HG03159 (cell line): ENCODE measurements at regions not wholly inside any gene's neighbourhood (a gene's known extent, or its start where the extent isn't known, plus 50 kb on each side); places are given as distances from the start of the nearest gene placed in this dataset.
"Not testable (repeated sequence)": the region's sequence is repeated elsewhere in the genome, so short reads cannot be mapped to it uniquely, and the experiment has no call there.

Experiments used
- ATAC-seq: cut with Tn5 transposase; IDR thresholded peaks from one replicate; pipeline ENCODE4 v1.9.1; 2021; ENCODE audit warnings: mild to moderate bottlenecking, moderate library complexity; ENCODE audit not compliant: unreplicated experiment

DNA sequence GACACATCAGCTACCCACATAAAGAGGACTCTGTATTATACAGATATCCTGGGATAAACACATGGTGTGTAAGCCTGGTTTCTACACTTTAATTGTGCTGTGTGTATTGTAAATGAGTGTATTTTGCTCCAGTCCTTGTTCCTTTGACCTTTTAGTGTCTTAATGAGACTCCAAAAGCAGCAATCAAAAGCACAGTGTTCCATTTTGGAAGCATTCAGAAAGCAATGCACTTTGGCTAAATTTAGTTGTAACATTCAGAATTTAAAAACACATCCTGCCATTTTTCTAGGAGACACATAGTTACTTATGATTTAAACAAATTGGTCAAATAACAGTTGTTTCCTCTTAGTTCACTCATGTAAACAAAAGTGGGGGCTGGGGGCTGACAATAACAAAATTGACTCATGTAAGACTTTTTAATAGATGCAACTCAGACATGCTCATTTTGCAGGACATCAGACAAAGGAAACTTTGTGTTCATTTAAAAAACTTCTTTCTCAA is 122.2 kb downstream of the GPR37 start:
- no peak for ATAC-seq

DNA sequence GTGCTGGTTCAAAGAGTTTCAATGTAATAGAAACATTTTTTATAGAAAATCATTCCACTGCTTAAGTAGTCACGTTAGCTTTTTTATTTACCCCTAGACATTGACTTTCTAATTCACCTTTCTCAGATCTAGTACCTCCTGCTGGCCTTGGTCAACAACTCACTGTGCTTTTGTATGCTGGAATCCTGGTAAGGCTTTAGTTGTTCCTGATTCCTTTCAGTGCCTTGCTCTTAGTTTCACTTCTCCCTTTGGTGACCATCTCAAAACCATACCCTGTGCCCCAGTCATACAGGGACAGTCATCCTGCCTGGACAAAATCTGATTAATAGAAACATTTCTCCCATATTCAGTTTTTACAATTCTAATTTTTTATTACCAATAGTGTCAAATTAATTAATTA is 130.2 kb downstream of the GPR37 start:
- ATAC-seq: no peak

DNA sequence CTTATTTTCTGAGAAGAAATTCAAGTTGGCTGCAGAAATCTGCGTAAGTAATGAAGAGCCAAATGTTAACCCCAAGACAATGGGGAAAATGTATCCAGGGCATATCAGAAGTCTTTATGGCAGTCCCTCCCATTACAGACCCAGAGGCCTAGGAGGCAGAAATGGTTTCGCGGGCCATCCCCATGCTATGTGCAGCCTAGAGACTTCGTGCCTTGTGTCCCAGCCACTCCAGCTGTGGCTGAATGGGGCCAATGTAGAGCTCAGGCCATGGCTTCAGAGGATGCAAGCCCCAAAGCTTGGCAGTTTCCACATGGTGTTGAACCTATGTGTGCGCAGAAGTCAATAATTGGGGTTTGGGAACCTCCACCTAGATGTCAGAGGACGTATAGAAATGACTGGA is 131.9 kb downstream of the GPR37 start:
- ATAC-seq: no peak

DNA sequence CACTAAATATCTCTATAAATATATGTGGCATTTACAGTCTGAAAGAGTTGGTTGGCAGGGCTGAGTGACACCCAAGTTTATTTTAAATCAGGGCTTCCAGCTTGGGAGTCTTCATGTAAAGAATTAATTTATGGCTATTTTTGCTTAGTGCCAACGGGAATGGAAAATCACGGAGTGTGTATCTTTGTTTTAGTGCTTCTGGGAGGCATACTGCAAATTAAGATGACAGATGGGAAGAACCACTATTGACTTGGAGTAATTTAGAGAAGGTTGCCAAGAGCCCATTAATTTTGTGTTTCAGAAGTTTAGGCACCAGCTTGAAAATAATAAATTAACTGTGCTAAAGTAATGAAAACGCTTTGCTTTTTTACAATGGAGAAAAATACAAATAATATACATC is 135.2 kb downstream of the GPR37 start:
- ATAC-seq: no peak

DNA sequence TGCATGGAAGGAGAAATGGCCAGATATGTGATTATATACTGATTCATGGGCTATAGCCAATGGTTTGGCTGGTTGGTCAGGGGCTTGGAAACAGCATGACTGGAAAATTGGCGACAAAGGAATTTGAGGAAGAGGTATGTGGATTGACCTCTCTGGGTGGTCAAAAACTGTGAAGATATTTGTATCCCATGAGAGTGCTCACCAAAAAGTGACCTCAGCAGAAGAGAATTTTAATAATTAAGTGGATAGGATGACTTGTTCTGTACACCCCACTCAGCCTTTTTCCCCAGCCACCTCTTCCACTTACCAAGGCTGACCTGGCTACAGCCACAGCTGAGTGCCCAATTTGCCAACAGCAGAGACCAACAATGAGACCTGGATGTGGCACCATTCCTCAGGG is 146.7 kb downstream of the GPR37 start:
- no peak for ATAC-seq

DNA sequence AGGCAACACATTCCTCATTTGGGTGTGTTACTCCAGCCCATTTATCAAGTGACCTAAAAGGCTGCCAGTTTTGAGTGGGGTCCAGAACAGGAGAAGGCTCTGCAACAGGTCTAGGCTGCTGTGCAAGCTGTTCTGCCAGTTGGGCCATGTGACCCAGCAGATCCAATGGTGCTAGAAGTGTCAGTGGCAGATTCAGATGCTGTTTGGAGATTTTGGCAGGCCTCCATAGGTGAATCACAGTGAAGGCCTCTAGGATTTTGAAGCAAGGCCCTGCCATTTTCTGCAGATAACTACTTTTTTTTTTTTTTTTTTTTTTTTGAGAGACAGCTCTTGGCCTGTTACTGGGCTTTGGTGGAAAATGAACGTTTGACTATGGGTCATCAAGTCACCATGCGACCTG is 147.5 kb downstream of the GPR37 start:
- not testable (repeated sequence) for ATAC-seq

DNA sequence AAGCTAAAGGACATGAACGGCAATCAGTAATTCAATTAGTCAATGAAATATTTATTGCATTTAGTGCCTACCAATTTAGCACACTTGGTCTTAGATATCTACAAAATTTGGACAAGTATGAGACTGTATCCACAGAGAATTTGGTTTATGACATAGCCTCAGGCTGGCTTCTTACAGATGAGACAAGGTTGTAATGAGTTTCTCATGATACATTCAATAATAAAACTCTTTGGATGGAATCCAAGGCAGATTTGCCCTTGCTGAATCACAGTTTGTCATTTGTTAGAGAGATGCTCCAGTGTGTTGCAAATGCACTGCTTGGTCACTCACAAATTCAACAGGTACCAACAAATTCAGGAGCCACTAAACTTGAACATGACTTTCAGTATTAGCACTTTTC is 162.5 kb downstream of the GPR37 start:
- ATAC-seq: no peak

DNA sequence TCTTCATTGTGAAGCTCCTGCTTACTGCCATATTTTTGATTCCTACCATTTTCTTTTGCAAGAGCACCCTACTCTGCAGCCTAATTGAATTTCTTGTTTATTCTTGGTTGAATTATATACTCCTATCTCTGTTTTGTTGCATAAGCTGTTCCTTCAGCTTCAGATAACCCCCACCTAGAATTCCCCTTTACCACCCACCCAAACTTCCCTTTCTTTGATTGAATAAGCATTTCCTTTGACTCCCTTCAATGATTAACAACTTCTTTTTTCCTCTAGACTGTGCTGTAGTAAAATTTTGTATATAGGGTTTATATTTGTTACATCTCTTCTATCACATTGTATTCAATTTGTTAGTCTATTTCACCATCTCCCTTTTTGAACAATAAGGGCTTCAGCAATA is 168.1 kb downstream of the GPR37 start:
- no peak for ATAC-seq

DNA sequence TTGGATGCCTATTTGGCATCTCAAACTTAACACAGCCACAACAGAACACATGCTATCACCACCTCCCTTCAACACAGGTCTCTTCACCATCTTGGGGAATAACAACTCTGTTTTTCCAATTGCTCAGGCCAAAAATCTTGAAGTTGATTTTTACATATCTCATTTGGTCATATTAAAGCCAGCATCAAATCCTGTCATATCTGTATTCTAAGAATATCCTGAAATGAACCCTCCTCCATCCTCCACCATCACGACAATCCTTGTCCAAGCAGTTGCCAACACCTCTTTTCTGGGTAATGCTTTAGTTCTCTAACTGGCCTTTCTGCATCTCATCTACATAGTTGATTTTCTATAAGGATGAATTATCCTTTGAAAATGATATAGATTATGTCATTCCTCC is 168.7 kb downstream of the GPR37 start:
- ATAC-seq: no peak

DNA sequence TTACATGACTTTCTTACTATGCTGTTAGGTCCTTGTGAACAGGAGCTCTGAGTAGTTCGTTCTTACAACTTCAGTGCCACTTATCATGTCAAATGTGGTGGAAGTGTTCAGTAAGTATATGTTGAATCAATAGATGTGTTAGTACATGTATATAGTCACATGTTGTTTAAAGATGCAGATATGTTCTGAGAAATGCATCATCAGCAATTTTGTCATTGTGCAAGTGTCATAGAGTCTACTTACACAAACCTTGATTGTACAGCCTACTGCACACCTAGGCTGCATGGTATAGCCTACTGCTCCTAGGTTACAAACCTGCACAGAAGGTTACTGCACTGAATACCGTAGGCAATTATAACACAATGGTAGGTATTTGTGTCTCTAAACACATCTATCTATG is 174.8 kb downstream of the GPR37 start:
- ATAC-seq: no peak

DNA sequence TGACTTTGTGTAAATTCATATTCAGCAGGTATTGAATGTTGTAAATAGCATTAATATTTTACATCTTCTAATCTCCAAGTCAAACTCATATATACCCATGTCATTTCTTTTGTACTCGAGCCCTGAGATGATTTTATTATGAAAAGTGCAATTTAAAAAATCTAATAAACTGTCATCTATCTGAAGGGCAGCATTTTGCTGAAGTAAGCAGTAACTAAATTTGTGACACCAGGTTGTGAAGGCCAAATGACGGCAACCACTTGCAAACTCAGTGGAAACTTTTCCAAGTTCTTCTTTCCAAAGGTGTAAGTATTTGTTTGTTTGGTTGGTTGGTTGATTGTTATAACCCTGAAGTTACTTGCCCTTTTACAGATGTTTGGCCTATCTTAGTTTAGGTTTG is 188.3 kb downstream of the GPR37 start:
- ATAC-seq: no peak

DNA sequence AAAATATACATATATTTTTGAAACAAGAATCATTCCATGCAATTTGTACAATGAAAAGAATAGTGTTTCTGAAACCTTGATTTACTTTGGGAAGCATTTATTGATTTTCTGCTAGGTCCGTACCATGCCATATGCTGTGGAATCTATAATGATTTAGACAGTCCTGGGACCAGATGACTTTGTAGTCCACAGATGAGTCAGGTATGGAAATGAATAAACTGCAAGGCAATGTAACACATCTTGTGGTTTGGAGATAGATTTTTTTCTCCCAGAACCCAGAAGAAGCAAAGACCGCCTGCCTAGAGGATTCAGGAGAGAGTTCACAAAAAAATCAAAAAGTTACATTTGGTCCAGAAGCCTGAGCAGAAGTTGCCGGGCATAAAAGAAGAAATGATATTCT is 190.4 kb downstream of the GPR37 start:
- no peak for ATAC-seq

DNA sequence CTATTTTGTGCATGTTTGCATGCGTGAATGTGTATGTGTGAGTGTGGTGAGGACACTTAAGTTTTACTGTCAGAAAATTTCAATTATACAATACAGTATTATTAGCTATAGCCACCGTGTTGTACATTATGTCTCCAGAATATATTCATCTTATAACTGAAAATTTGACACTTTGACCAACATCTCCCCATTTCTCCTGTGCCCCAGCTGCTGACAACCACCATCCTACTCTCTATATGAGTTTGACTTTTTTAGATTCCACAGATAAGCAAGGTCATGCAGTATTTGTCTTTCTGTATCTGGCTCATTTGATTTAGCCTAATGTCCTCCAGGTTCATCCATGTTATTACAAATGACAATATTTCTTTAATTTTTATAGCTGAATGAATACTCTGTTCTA is 195.0 kb downstream of the GPR37 start:
- no peak for ATAC-seq

DNA sequence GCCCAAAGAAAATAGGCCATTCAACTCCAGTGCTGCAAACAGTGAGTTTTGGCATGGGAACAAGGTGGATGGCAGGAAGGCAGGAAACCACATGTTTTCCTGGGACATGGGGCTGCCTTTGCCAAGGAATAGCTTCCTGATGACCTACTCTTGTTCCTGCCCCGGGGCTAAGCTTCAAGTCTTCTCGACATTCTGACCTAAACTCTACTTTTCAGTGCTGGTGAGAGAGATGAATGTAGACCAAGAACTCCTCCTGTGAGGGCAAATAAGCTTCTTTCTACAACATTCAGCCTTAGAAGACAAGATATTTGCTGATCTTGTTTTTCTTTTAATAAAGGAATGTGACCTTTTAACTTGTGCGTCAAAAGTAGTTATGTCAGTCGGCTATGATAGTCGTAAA is 199.0 kb downstream of the GPR37 start:
- ATAC-seq: no peak

DNA sequence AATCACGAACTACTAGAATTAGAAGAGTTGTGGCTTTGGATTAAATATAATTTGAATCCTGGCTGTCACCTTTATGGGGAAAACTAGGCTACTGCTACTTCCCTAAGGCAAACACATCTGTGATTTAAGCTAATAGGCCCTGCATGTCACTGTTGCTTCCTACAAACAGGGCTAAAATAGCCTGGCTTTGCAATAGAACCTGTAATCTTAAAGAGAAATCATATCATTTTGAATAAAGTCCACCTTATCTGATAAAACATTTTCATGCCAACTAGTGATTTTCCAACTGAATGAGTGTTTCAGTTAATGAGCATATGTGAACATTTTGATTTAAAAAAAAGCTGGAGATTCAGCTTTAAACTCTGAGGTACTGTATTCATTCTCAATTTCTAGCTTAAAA is 208.0 kb downstream of the GPR37 start:
- ATAC-seq: no peak

DNA sequence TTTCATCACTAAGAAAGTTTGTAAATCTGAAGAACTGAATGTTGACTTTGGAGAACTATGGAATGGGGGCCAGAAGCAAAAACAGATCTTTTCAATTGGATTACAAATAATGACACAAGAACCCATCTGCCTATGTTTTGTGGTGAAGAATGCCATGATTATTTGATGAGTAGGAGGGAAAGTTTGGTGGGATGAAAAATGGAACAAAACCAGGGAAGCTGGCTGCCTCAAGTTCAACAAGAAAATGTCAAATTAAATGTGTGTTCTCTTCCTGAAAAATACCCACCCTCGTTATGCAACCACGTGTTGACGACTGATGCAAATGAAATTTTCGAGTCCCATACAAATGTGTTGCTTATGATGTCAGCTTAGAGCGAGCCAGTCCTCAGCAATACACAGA is 208.5 kb downstream of the GPR37 start:
- no peak for ATAC-seq

DNA sequence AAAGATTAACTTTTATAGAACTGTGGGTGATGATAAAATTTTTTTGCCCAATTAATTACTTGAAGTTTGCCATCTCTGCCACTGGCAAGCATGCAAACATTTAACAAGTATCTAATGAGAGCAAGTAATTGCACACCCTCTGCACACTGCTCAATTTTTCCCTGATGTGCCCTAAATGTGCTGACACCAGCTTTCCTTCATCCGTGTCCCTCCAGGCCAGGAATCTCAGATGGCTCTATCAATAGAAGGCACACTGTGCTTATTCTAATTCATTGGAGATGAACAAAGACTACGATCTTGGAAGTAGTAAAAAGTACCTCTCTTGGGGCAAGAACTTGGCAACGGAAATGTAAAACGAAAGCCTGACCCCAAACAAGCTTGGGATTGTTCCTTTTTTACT is 212.1 kb downstream of the GPR37 start:
- no peak for ATAC-seq

DNA sequence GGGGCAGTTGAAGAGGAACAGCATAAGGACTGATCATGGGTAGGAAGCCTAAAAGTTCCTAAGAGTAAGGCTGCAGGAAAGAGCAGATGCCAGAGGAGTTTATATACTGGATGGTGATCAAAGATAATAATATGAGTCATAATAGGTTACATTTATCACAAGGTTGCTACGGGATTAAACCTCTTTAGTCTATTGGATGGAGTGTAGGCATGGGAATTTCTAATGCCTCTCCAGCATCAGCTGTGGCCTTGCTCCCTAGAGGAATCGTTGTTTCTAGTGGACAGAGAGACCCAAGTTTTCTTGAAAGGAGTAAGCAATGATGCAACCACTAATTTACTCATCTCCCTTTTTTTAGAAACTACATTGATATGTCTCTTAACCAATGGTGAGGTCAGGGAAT is 213.4 kb downstream of the GPR37 start:
- ATAC-seq: no peak

DNA sequence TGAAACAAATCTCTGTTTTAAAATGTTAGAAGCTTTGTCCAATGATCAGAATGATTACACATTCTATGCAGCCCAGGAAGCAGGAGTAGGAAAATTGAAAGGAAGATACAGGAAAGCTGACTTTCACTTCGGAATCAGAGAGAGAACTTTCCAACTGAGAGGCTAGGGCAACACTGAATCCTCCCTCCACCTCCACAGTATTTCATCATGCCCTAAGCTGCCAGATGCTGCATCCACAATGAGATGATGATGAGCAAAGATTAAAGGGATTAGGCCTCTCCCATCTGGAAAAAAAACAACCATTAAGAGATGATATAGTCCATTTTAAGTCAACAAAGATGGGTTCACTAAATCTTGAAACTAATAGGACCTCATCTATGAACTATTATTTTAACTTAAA is 215.6 kb downstream of the GPR37 start:
- ATAC-seq: no peak

DNA sequence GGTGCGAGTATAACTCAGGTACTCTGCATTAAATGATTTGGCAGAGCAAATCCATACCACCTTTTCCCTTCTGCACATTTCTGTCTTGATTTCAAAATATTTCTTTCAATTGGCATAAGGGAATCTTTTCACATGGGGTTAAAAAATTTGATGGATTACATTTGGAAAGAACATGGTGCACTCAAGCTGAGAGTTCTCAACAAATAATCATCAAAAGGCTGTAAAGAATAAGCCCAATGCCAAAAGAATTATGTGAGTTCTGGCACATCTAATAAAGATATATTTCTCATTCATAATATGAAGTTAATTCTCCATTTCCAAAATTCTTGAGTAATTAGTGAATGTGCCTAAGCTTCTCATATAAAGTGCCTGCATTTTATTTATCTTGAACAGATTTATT is 223.1 kb downstream of the GPR37 start:
- ATAC-seq: no peak

DNA sequence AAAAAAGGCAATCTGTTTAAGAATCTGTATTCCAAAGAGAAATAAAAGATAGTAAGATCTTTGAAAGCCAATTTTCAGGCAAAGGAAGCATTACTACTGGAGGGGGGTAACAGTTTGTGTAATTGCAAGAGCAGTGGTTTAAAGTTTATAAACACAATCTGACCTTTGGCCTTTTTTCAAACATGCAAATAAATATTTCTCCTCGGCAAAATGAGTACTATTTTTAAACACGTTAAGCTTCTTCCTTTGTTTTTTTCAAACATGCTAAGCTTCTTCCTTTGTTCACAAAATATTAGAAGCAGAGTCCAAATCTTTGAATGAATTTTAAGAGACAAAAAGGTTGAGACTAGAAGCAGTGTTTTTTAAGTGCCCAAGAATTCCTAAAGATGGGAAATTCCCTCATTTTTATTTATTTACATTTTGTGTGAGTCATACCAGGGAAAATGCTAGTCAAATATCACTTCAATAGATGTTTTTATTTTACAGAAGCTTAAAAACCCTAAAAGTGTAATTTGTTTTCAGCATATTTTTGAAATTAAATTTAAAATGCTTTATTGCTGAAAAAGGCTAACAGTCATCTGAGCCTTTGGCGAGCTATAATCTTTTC is 229.3 kb downstream of the GPR37 start:
- no peak for ATAC-seq

DNA sequence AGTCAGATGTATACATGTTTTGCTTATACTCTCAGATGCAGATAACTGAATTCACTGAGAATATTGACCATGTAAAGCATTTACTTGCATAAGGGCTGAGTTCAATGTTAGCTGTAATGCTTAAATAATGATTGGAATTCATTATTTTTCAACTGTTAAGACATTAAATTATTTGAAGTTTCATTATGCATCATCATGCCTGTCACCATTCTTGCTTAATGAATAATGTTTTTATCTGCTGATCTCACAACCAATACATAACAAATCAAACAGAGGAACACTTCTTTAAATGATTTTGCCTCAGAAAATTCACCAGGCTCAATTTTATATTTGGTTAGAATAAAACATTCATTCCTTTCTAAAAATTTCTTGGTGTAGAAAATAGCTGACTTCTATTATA is 233.4 kb downstream of the GPR37 start:
- ATAC-seq: no peak

DNA sequence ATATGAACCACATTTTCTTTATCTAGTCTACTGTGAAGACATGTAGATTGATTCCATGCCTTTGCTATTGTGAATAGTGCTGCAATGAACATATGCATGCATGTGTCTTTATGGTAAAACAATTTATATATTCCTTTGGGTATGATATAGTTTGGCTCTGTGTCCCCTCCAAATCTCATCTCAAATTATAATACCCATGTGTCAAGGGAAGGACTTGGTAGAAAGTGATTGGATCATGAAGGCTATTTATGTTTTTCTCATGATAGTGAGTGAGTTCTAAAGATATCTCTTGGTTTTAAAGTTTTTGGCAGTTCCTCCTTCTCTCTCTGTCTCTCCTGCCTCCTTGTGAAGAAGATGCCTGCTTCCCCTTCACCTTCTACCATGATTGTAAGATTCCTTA is 248.7 kb downstream of the GPR37 start:
- no peak for ATAC-seq
